ENCODE measurements at regions not wholly inside any gene's neighbourhood (a gene's known extent, or its start where the extent isn't known, plus 50 kb on each side); places are given as distances from the start of the nearest gene placed in this dataset.

- TF ChIP-seq POLR2A (IDR thresholded peaks at IDR 0.05; ENCODE audit: borderline replicate concordance, extremely low read depth, insufficient read depth, insufficient read length) (no peak), CEBPB (IDR thresholded peaks at IDR 0.05; ENCODE audit: low read depth) (no peak)
Observed at GRCh38 chr6:15790116-15790515, 127.3 kb upstream of the DTNBP1 start.
